Epidermal melanocyte (primary cell): ENCODE measurements at regions not wholly inside any gene's neighbourhood (a gene's known extent, or its start where the extent isn't known, plus 50 kb on each side); places are given as distances from the start of the nearest gene placed in this dataset.

ENCODE experiments used
- DNase-seq: peaks from one replicate; pipeline ENCODE4 v3.0.0; 2011; ENCODE audit warnings: low spot score; ENCODE audit not compliant: insufficient read length

GRCh38 chr7:54629771-54630170 is 87.6 kb downstream of the VSTM2A start:
- no peak for DNase-seq

GRCh38 chr7:54622696-54623309 is 80.6 kb downstream of the VSTM2A start:
- DNase-seq = no peak
